HepG2 (cell line): ENCODE measurements at regions not wholly inside any gene's neighbourhood (a gene's known extent, or its start where the extent isn't known, plus 50 kb on each side); places are given as distances from the start of the nearest gene placed in this dataset.

ENCODE experiments used
- CEBPB ChIP-seq: IDR thresholded peaks from 2 replicates; pipeline ENCODE4 v1.6.1; 2011; ENCODE audit warnings: low read depth, low read length, improper control_type of control experiment, borderline replicate concordance
- GRHL1 ChIP-seq: sonication (generic); formaldehyde crosslinking; conservative IDR thresholded peaks from 2 replicates; pipeline ENCODE4 v1.8.0; 2022; ENCODE audit warnings: missing genetic modification reagents
- KDM2A ChIP-seq: sonication (generic); formaldehyde crosslinking; IDR thresholded peaks from 2 replicates; pipeline ENCODE4 v1.4.0; 2020; ENCODE audit warnings: low read depth, missing genetic modification reagents, borderline replicate concordance
- MTA1 ChIP-seq: sonication (generic); formaldehyde crosslinking; IDR thresholded peaks from 2 replicates; pipeline ENCODE4 v1.4.0; 2020; ENCODE audit warnings: missing genetic modification reagents, mild to moderate bottlenecking, borderline replicate concordance
- MYC ChIP-seq: sonication (generic); formaldehyde crosslinking; IDR thresholded peaks from 2 replicates; pipeline ENCODE4 v1.9.0; 2021; ENCODE audit warnings: missing genetic modification reagents, borderline replicate concordance
- NFKBIZ ChIP-seq: IDR thresholded peaks from 2 replicates; pipeline ENCODE4 v1.6.1; 2018; ENCODE audit warnings: missing genetic modification reagents, missing compliant biosample characterization
- NONO ChIP-seq, 2 experiments: fragments of 450-650 bp in 1 of 2; sonication (generic) in 1 of 2; formaldehyde crosslinking in 1 of 2; IDR thresholded peaks in 1 of 2; conservative IDR thresholded peaks in 1 of 2; 2 replicates each; pipeline versions ENCODE4 v1.6.1 to v1.8.0; 2017 to 2022; ENCODE audit warnings: mild to moderate bottlenecking in 1 of 2, missing genetic modification reagents in 1 of 2, moderate library complexity in 1 of 2
- NR2F6 ChIP-seq, 2 experiments: IDR thresholded peaks; 2 replicates each; pipeline ENCODE4 v1.6.1; 2016; ENCODE audit warnings: antibody characterized with exemption in 1 of 2, mild to moderate bottlenecking in 1 of 2
- ZNF124 ChIP-seq: sonication (generic); formaldehyde crosslinking; IDR thresholded peaks from 2 replicates; pipeline ENCODE4 v1.4.0; 2020; ENCODE audit warnings: missing genetic modification reagents
- ZNF235 ChIP-seq: sonication (generic); formaldehyde crosslinking; IDR thresholded peaks from 2 replicates; pipeline ENCODE4 v1.8.1; 2023; ENCODE audit warnings: mild to moderate bottlenecking, missing genetic modification reagents, borderline replicate concordance
- ZNF589 ChIP-seq: sonication (generic); formaldehyde crosslinking; conservative IDR thresholded peaks from 2 replicates; pipeline ENCODE4 v1.8.0; 2022; ENCODE audit warnings: mild to moderate bottlenecking, moderate library complexity, missing genetic modification reagents
- ZNF616 ChIP-seq: sonication (generic); formaldehyde crosslinking; IDR thresholded peaks from 2 replicates; pipeline ENCODE4 v1.5.0; 2020; ENCODE audit warnings: low read depth, mild to moderate bottlenecking, missing genetic modification reagents
- ZNF703 ChIP-seq: sonication (generic); formaldehyde crosslinking; IDR thresholded peaks from 2 replicates; pipeline ENCODE4 v1.5.1; 2020; ENCODE audit warnings: missing genetic modification reagents, mild to moderate bottlenecking, moderate library complexity, borderline replicate concordance
- ZNF746 ChIP-seq: sonication (generic); formaldehyde crosslinking; IDR thresholded peaks from 2 replicates; pipeline ENCODE4 v1.8.0; 2022; ENCODE audit warnings: mild to moderate bottlenecking, missing genetic modification reagents
- TF ChIP-seq, protein P1 (sequence below): sonication (generic); formaldehyde crosslinking; IDR thresholded peaks from 2 replicates; pipeline ENCODE4 v1.8.0; 2022; ENCODE audit warnings: mild to moderate bottlenecking, missing genetic modification reagents
- TF ChIP-seq, protein P2 (sequence below): sonication (generic); formaldehyde crosslinking; IDR thresholded peaks from 2 replicates; pipeline ENCODE4 v1.8.1; 2022; ENCODE audit warnings: low read depth, mild to moderate bottlenecking, missing genetic modification reagents
- TF ChIP-seq, protein P3 (sequence below): sonication (generic); formaldehyde crosslinking; IDR thresholded peaks from 2 replicates; pipeline ENCODE4 v1.8.1; 2023; ENCODE audit warnings: mild to moderate bottlenecking, missing genetic modification reagents, borderline replicate concordance
- TF ChIP-seq, protein P4 (sequence below): sonication (generic); formaldehyde crosslinking; IDR thresholded peaks from 2 replicates; pipeline ENCODE4 v1.8.0; 2022; ENCODE audit warnings: missing genetic modification reagents, mild to moderate bottlenecking, borderline replicate concordance

- TF ChIP-seq GRHL1 (CRISPR knock-in tag) (no peak), ZNF124 (CRISPR knock-in tag) (no peak), NR2F6 (IDR thresholded peaks at IDR 0.05) (no peak; the same call in 1 of the 2 replicates), NR2F6 (CRISPR knock-in tag; IDR thresholded peaks at IDR 0.05) (no peak; the same call in 1 of the 2 replicates), ZNF616 (CRISPR knock-in tag) (no peak), NFKBIZ (CRISPR knock-in tag) (peak; percentile 35; the same call in 1 of the 2 replicates), MYC (CRISPR knock-in tag) (peak; percentile 79; the same call in 1 of the 2 replicates), ZNF235 (peak; percentile 74; the same call in 1 of the 2 replicates), MTA1 (CRISPR knock-in tag) (peak; percentile 86; the same call in 1 of the 2 replicates), ZNF703 (peak; percentile 77; the same call in 1 of the 2 replicates), NONO (IDR thresholded peaks at IDR 0.05) (no peak), NONO (CRISPR knock-in tag; conservative IDR thresholded peaks at IDR 0.05) (peak; percentile 69), ZNF746 (peak; percentile 51; the same call in 1 of the 2 replicates), ZNF589 (CRISPR knock-in tag) (0 out of 2 replicates have a peak, but pooled peaks have one; percentile 20), KDM2A (peak; percentile 54; the same call in 1 of the 2 replicates), CEBPB (no peak)
- TF ChIP-seq, protein P1, sequence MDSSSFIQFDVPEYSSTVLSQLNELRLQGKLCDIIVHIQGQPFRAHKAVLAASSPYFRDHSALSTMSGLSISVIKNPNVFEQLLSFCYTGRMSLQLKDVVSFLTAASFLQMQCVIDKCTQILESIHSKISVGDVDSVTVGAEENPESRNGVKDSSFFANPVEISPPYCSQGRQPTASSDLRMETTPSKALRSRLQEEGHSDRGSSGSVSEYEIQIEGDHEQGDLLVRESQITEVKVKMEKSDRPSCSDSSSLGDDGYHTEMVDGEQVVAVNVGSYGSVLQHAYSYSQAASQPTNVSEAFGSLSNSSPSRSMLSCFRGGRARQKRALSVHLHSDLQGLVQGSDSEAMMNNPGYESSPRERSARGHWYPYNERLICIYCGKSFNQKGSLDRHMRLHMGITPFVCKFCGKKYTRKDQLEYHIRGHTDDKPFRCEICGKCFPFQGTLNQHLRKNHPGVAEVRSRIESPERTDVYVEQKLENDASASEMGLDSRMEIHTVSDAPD: peak; percentile 80
- TF ChIP-seq, protein P2, sequence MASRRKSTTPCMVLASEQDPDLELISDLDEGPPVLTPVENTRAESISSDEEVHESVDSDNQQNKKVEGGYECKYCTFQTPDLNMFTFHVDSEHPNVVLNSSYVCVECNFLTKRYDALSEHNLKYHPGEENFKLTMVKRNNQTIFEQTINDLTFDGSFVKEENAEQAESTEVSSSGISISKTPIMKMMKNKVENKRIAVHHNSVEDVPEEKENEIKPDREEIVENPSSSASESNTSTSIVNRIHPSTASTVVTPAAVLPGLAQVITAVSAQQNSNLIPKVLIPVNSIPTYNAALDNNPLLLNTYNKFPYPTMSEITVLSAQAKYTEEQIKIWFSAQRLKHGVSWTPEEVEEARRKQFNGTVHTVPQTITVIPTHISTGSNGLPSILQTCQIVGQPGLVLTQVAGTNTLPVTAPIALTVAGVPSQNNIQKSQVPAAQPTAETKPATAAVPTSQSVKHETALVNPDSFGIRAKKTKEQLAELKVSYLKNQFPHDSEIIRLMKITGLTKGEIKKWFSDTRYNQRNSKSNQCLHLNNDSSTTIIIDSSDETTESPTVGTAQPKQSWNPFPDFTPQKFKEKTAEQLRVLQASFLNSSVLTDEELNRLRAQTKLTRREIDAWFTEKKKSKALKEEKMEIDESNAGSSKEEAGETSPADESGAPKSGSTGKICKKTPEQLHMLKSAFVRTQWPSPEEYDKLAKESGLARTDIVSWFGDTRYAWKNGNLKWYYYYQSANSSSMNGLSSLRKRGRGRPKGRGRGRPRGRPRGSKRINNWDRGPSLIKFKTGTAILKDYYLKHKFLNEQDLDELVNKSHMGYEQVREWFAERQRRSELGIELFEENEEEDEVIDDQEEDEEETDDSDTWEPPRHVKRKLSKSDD (CRISPR knock-in tag): peak; percentile 35; the same call in 1 of the 2 replicates
- TF ChIP-seq, protein P3, sequence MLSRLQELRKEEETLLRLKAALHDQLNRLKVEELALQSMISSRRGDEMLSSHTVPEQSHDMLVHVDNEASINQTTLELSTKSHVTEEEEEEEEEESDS (CRISPR knock-in tag): no peak; the same call in 1 of the 2 replicates
- TF ChIP-seq, protein P4, sequence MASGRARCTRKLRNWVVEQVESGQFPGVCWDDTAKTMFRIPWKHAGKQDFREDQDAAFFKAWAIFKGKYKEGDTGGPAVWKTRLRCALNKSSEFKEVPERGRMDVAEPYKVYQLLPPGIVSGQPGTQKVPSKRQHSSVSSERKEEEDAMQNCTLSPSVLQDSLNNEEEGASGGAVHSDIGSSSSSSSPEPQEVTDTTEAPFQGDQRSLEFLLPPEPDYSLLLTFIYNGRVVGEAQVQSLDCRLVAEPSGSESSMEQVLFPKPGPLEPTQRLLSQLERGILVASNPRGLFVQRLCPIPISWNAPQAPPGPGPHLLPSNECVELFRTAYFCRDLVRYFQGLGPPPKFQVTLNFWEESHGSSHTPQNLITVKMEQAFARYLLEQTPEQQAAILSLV (CRISPR knock-in tag): no peak
Observed at GRCh38 chr14:50003213-50004021, 110.5 kb downstream of the ARF6 start (continued).
